Ovary (tissue), 7 donors: ENCODE measurements at regions not wholly inside any gene's neighbourhood (a gene's known extent, or its start where the extent isn't known, plus 50 kb on each side); places are given as distances from the start of the nearest gene placed in this dataset.
"Not testable (repeated sequence)": the region's sequence is repeated elsewhere in the genome, so short reads cannot be mapped to it uniquely, and the experiment has no call there.

Experiments used
- DNase-seq, 5 donors: peaks; one replicate each; pipeline ENCODE4 v3.0.0-alpha.2; 2019 to 2020
- H3K27ac ChIP-seq, 2 donors: fragments of 200-600 bp; one replicate each; pipeline versions ENCODE4 v1.5.1 to v1.8.0; 2019 to 2022
- H3K27me3 ChIP-seq: fragments of 200-600 bp; one replicate; pipeline ENCODE4 v1.8.0; 2022
- H3K36me3 ChIP-seq: fragments of 200-600 bp; sonication (generic); one replicate; pipeline ENCODE4 v1.5.1; 2019
- H3K4me1 ChIP-seq: one replicate; pipeline ENCODE4 v1.8.1; 2013; ENCODE audit warnings: mild to moderate bottlenecking, moderate library complexity; ENCODE audit not compliant: insufficient read depth
- H3K4me3 ChIP-seq: fragments of 200-600 bp; sonication (generic); one replicate; pipeline ENCODE4 v1.5.1; 2017
- H3K9me3 ChIP-seq, 2 donors: fragments of 200-600 bp in 1 of 2; sonication (generic) in 1 of 2; one replicate each; pipeline versions ENCODE4 v1.5.1 to v1.8.1; 2013 to 2019; ENCODE audit warnings: mild to moderate bottlenecking in 1 of 2, moderate library complexity in 1 of 2
- EP300 ChIP-seq: sonication (generic); formaldehyde crosslinking; IDR thresholded peaks from one replicate; pipeline ENCODE4 v1.6.1; 2017; ENCODE audit warnings: antibody characterized with exemption
- POLR2A ChIP-seq: fragments of 450-650 bp; IDR thresholded peaks from one replicate; pipeline ENCODE4 v1.6.1; 2017; ENCODE audit warnings: antibody characterized with exemption, mild to moderate bottlenecking, moderate library complexity
- WGBS, 3 donors: extraction: QIAGEN DNeasy Blood & Tissue Kit in 1 of 3; methylation state at CpG; one replicate each; pipeline versions ENCODE4 v1.1.5 to v1.1.7; 2013 to 2017; 5-methylcytosine and 5-hydroxymethylcytosine counted together
- intact Hi-C, 4 donors: fragments of 100-400 bp; cut with DNase I; formaldehyde crosslinking; loops; one replicate each; pipeline versions ENCODE4 v1.11.0 to v1.15.1; 2022 to 2023
- TF ChIP-seq, protein P1 (sequence below), 3 donors: fragments of 450-650 bp in 2 of 3; fragments of 200-600 bp in 1 of 3; IDR thresholded peaks; one replicate each; pipeline versions ENCODE4 v1.5.1 to v1.8.0; 2016 to 2022; ENCODE audit warnings: antibody characterized with exemption in 3 of 3, mild to moderate bottlenecking in 1 of 3
- donor health status: DM: no; HTN: no; CAD: no; lungs with moderate emphysema.
- donor health status: DM: no; HTN: no; CAD: no.
- donor health status: Bipolar disorder and iron deficiency.
- donor health status: DM: no; HTN: no; CAD: no.
- donor health status: DM: yes; HTN: yes; CAD: no.

- H3K4me1 ChIP-seq, result no peaks in the 10 kb centered on the region
- H3K27ac ChIP-seq, result no peak overlapping the region
- 61 to 65% (median 64%) methylated on average over 4 of the region's 4 CpGs for WGBS, 3 donors
- no peaks in the 10 kb centered on the region for H3K9me3 ChIP-seq
- TF ChIP-seq EP300 (no peak), POLR2A (no peak)
- TF ChIP-seq, protein P1, sequence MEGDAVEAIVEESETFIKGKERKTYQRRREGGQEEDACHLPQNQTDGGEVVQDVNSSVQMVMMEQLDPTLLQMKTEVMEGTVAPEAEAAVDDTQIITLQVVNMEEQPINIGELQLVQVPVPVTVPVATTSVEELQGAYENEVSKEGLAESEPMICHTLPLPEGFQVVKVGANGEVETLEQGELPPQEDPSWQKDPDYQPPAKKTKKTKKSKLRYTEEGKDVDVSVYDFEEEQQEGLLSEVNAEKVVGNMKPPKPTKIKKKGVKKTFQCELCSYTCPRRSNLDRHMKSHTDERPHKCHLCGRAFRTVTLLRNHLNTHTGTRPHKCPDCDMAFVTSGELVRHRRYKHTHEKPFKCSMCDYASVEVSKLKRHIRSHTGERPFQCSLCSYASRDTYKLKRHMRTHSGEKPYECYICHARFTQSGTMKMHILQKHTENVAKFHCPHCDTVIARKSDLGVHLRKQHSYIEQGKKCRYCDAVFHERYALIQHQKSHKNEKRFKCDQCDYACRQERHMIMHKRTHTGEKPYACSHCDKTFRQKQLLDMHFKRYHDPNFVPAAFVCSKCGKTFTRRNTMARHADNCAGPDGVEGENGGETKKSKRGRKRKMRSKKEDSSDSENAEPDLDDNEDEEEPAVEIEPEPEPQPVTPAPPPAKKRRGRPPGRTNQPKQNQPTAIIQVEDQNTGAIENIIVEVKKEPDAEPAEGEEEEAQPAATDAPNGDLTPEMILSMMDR (IDR thresholded peaks at IDR 0.05), result no peak
- H3K27me3 ChIP-seq, result no peaks in the 10 kb centered on the region
- no peak for DNase-seq
- intact Hi-C loops, result no loop called here
- no peak overlapping the region for H3K4me3 ChIP-seq
- no peaks in the 10 kb centered on the region for H3K36me3 ChIP-seq
These were observed 109.1 kb downstream of the CRLF2 start for GRCh38 chrX:1103360-1103759.

- 49 to 66% (median 60%) methylated on average over 3 of the region's 3 CpGs for WGBS, 3 donors
- DNase-seq, result no peak
- Histone ChIP-seq H3K27ac (no peak overlapping the region), H3K4me3 (no peak overlapping the region), H3K9me3 (no peaks in the 10 kb centered on the region), H3K4me1 (no peaks in the 10 kb centered on the region), H3K36me3 (no peaks in the 10 kb centered on the region), H3K27me3 (no peaks in the 10 kb centered on the region)
- TF ChIP-seq, protein P1 (IDR thresholded peaks at IDR 0.05), result no peak
- TF ChIP-seq EP300 (no peak), POLR2A (no peak)
- intact Hi-C loops, result no loop called here
These were observed 109.7 kb downstream of the CRLF2 start for GRCh38 chrX:1102786-1103185.

DNA sequence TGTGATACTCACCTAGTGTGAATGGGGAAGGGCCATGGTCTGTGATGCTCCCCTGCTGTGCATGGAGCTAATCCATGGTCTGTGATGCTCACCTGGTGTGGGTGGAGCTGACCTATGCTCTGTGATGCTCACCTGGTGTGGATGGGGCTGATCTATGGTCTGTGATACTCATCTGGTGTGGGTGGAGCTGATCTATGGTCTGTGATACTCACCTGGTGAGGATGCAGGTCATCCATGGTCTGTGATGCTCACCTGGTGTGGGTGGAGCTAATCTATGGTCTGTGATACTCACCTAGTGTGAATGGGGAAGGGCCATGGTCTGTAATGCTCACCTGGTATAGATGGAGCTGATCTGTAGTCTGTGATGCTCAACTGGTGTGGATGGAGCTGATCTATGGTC is 110.2 kb downstream of the CRLF2 start:
- H3K27ac ChIP-seq, H3K36me3 ChIP-seq, H3K4me1 ChIP-seq, H3K27me3 ChIP-seq, intact Hi-C loops, DNase-seq, H3K4me3 ChIP-seq, H3K9me3 ChIP-seq: not testable (repeated sequence)

DNA sequence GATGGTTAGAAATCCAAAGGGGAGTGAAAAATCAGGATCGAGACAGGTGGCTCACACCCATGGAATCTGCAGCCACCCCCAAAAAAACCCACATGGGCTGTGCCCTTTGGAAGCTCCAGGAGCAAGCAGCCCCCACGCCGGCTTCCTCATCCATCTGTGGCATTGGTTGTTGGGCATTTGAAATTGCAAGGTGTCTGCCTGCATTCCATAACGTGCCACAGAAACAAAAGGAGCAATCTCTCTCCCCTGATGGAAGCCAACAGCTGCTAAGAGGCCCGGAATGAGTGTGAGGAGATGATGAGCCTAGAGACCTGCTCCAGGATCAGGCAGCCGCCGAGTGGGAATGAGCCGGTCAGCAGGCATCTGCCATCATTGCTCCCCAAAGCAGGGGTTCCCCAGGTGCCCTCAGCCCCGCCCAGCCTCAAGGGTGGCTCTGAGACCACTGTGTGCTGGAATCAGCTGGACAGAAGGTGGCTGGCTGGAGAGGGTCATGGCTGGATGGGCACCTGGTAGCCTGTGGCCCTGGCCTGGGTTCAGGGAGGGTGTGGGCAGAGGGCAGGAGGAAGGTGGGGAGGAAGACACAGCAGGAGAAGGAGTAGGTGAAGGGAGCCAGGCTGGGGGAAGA is 113.2 kb downstream of the CRLF2 start:
- no peak overlapping the region for H3K4me3 ChIP-seq
- H3K36me3 ChIP-seq, result no peaks in the 10 kb centered on the region
- WGBS, 3 donors, result 75 to 78% (median 76%) methylated on average over 9 of the region's 9 CpGs
- peaks cover 0 to 9% of the 10 kb centered on the region in 2 donors for H3K9me3 ChIP-seq
- TF ChIP-seq POLR2A (no peak), EP300 (no peak)
- TF ChIP-seq, protein P1 (IDR thresholded peaks at IDR 0.05), result no peak
- no peaks in the 10 kb centered on the region for H3K4me1 ChIP-seq
- intact Hi-C loops, result no loop called here
- no peaks in the 10 kb centered on the region for H3K27me3 ChIP-seq
- H3K27ac ChIP-seq, result no peak overlapping the region
- no peak for DNase-seq

- Histone ChIP-seq H3K27ac (no peak overlapping the region), H3K36me3 (no peaks in the 10 kb centered on the region), H3K27me3 (no peaks in the 10 kb centered on the region), H3K9me3 (peaks cover 0 to 9% of the 10 kb centered on the region in 2 donors), H3K4me1 (no peaks in the 10 kb centered on the region), H3K4me3 (no peak overlapping the region)
- TF ChIP-seq POLR2A (no peak), EP300 (no peak)
- TF ChIP-seq, protein P1 (IDR thresholded peaks at IDR 0.05), result no peak
- DNase-seq, result no peak
- intact Hi-C loops, result no loop called here
- WGBS, 3 donors, result 94 to 100% (median 96%) methylated on average over 1 of the region's 1 CpG
These were observed 115.1 kb downstream of the CRLF2 start for GRCh38 chrX:1097328-1097727.
